ENCODE measurements at regions not wholly inside any gene's neighbourhood (a gene's known extent, or its start where the extent isn't known, plus 50 kb on each side); places are given as distances from the start of the nearest gene placed in this dataset.

- TF ChIP-seq POLR2AphosphoS5 (IDR thresholded peaks at IDR 0.05; ENCODE audit: low read depth, low read length) (no peak), POLR2A (IDR thresholded peaks at IDR 0.05; ENCODE audit: low read depth, low read length) (no peak), TAF1 (IDR thresholded peaks at IDR 0.05; ENCODE audit: borderline replicate concordance, low read depth, low read length) (no peak)
Observed at GRCh38 chr3:72529081-72529480, 319.2 kb downstream of the SHQ1 start.
